ENCODE measurements at regions not wholly inside any gene's neighbourhood (a gene's known extent, or its start where the extent isn't known, plus 50 kb on each side); places are given as distances from the start of the nearest gene placed in this dataset.

DNA sequence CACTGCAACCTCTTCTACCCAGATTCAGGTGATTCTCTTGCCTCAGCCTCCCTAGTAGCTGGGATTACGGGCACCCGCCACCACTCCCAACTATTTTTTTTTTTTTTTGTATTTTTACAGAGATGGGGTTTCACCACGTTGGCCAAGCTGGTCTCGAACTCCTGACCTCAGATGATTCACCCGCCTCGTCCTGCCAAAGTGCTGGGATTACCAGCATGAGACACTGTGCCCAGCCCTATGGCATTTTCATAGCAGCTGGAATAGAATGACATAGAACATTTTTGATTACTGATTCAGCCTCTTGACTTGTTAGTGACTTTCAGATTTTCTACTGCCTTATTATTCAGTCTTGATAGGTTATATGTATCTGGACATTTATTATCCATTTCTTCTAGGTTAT lies 1046.2 kb downstream of the AMY1C start:
- H3K4me1 ChIP-seq = no peaks in the 10 kb centered on the region
- no peak overlapping the region for H3K9ac ChIP-seq
- H3K4me3 Mint-ChIP-seq = no peak overlapping the region
- H3K27me3 Mint-ChIP-seq (ENCODE audit: insufficient read depth, low read depth) = no peaks in the 10 kb centered on the region
- no peak for TF ChIP-seq EZH2 (IDR thresholded peaks at IDR 0.05)
- no peak for TF ChIP-seq CTCF (IDR thresholded peaks at IDR 0.05)
- no peak for TF ChIP-seq EZH2phosphoT487 (IDR thresholded peaks at IDR 0.05)
- no peak overlapping the region for H3K27ac Mint-ChIP-seq
- no peaks in the 10 kb centered on the region for H3K36me3 ChIP-seq
- DNase-seq (ENCODE audit: low spot score) = no peak
- H3K36me3 Mint-ChIP-seq = no peaks in the 10 kb centered on the region
- no peak overlapping the region for H3K4me2 ChIP-seq
- no peaks in the 10 kb centered on the region for H3K4me1 Mint-ChIP-seq
- H2AFZ ChIP-seq (replicated peaks) = no peak overlapping the region
- no peaks in the 10 kb centered on the region for H3K79me2 ChIP-seq (ENCODE audit: low read depth)
- H3K9me3 Mint-ChIP-seq = no peaks in the 10 kb centered on the region
- no peaks in the 10 kb centered on the region for H3K9me3 ChIP-seq (ENCODE audit: low read depth)
- H3K27ac ChIP-seq = no peak overlapping the region
- H3K4me3 ChIP-seq = no peak overlapping the region
- H4K20me1 ChIP-seq (ENCODE audit: low read depth) = no peaks in the 10 kb centered on the region
- H3K27me3 ChIP-seq = no peaks in the 10 kb centered on the region
- no peaks in the 10 kb centered on the region for H3F3A ChIP-seq (ENCODE audit: low read depth)

GRCh38 chr1:104797982-104798381 lies 1048.3 kb downstream of the AMY1C start:
- Histone ChIP-seq H3K27ac (no peak overlapping the region), H3K4me3 (no peak overlapping the region), H3K9me3 (ENCODE audit: low read depth) (no peaks in the 10 kb centered on the region), H3K79me2 (ENCODE audit: low read depth) (no peaks in the 10 kb centered on the region), H3K36me3 (no peaks in the 10 kb centered on the region), H3K4me2 (no peak overlapping the region), H3K4me1 (no peaks in the 10 kb centered on the region), H4K20me1 (ENCODE audit: low read depth) (no peaks in the 10 kb centered on the region), H3K27me3 (no peaks in the 10 kb centered on the region), H3K9ac (no peak overlapping the region), H3F3A (ENCODE audit: low read depth) (no peaks in the 10 kb centered on the region), H2AFZ (replicated peaks) (no peak overlapping the region)
- H3K4me1 Mint-ChIP-seq = no peaks in the 10 kb centered on the region
- H3K9me3 Mint-ChIP-seq = no peaks in the 10 kb centered on the region
- H3K27ac Mint-ChIP-seq = no peak overlapping the region
- TF ChIP-seq EZH2 (IDR thresholded peaks at IDR 0.05) = no peak
- DNase-seq (ENCODE audit: low spot score) = no peak
- no peak overlapping the region for H3K4me3 Mint-ChIP-seq
- no peaks in the 10 kb centered on the region for H3K36me3 Mint-ChIP-seq
- H3K27me3 Mint-ChIP-seq (ENCODE audit: insufficient read depth, low read depth) = no peaks in the 10 kb centered on the region

DNA sequence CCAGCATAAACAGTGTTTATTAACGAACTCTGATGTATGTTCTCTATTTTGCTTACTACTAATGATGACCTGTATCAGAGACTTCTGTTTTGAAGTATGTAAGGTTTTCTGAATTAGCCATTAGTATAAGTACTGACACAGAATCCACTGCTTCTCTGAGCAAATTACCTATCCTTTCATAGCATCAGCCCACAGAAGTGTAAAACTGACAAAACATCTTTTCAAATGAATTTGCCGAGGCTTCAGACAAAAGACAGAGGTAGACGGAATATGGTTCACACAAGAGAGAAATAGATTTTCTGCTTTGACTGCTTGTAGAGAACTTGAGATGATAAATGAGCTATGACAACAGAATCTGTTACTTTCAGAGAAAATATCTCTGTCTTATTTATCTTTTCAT lies 1051.6 kb downstream of the AMY1C start:
- Histone ChIP-seq H3K4me2 (no peak overlapping the region), H3K79me2 (ENCODE audit: low read depth) (no peaks in the 10 kb centered on the region), H2AFZ (replicated peaks) (no peak overlapping the region), H3F3A (ENCODE audit: low read depth) (no peaks in the 10 kb centered on the region), H3K27me3 (no peaks in the 10 kb centered on the region), H3K4me1 (no peaks in the 10 kb centered on the region), H3K4me3 (no peak overlapping the region), H3K36me3 (no peaks in the 10 kb centered on the region), H4K20me1 (ENCODE audit: low read depth) (no peaks in the 10 kb centered on the region), H3K9ac (no peak overlapping the region), H3K27ac (no peak overlapping the region), H3K9me3 (ENCODE audit: low read depth) (no peaks in the 10 kb centered on the region)
- H3K9me3 Mint-ChIP-seq = no peaks in the 10 kb centered on the region
- TF ChIP-seq CTCF (IDR thresholded peaks at IDR 0.05) (no peak), EZH2phosphoT487 (IDR thresholded peaks at IDR 0.05) (no peak), EZH2 (IDR thresholded peaks at IDR 0.05) (no peak)
- H3K27me3 Mint-ChIP-seq (ENCODE audit: insufficient read depth, low read depth) = no peaks in the 10 kb centered on the region
- no peak overlapping the region for H3K4me3 Mint-ChIP-seq
- H3K27ac Mint-ChIP-seq = no peak overlapping the region
- no peaks in the 10 kb centered on the region for H3K4me1 Mint-ChIP-seq
- DNase-seq (ENCODE audit: low spot score) = no peak
- no peaks in the 10 kb centered on the region for H3K36me3 Mint-ChIP-seq

- Mint-ChIP-seq H3K27ac (no peak overlapping the region), H3K4me3 (no peak overlapping the region), H3K9me3 (no peaks in the 10 kb centered on the region), H3K4me1 (no peaks in the 10 kb centered on the region), H3K27me3 (ENCODE audit: insufficient read depth, low read depth) (no peaks in the 10 kb centered on the region), H3K36me3 (no peaks in the 10 kb centered on the region)
- no peaks in the 10 kb centered on the region for H4K20me1 ChIP-seq (ENCODE audit: low read depth)
- H3K27me3 ChIP-seq = no peaks in the 10 kb centered on the region
- H3K9ac ChIP-seq = no peak overlapping the region
- no peak overlapping the region for H3K4me2 ChIP-seq
- TF ChIP-seq EZH2phosphoT487 (IDR thresholded peaks at IDR 0.05) (no peak), EZH2 (IDR thresholded peaks at IDR 0.05) (no peak), CTCF (IDR thresholded peaks at IDR 0.05) (no peak)
- DNase-seq (ENCODE audit: low spot score) = no peak
- no peaks in the 10 kb centered on the region for H3F3A ChIP-seq (ENCODE audit: low read depth)
- H3K9me3 ChIP-seq (ENCODE audit: low read depth) = no peaks in the 10 kb centered on the region
- no peaks in the 10 kb centered on the region for H3K4me1 ChIP-seq
- H3K36me3 ChIP-seq = no peaks in the 10 kb centered on the region
- H3K79me2 ChIP-seq (ENCODE audit: low read depth) = no peaks in the 10 kb centered on the region
- no peak overlapping the region for H3K27ac ChIP-seq
- no peak overlapping the region for H3K4me3 ChIP-seq
- H2AFZ ChIP-seq (replicated peaks) = peak overlapping the region; percentile 2
Measured at GRCh38 chr1:104804147-104804546, 1054.4 kb downstream of the AMY1C start.
